Activated B cell treated with CpG ODN at 0.5 μM for 24 hours (primary cell): ENCODE measurements at regions not wholly inside any gene's neighbourhood (a gene's known extent, or its start where the extent isn't known, plus 50 kb on each side); places are given as distances from the start of the nearest gene placed in this dataset.

Experiments used
- ATAC-seq: fragments of 200-7000 bp; cut with Tn5 transposase; one replicate; pipeline ENCODE4 v1.10.0; 2021; ENCODE audit warnings: low read depth, mild to moderate bottlenecking, moderate library complexity
- CTCF ChIA-PET: fragments of 350-600 bp; sonication (Branson Sonifier 250); formaldehyde crosslinking; loops from one replicate; lab custom pipeline; 2021; ENCODE audit warnings: antibody characterized with exemption; lab: Charles Lee
- POLR2A ChIA-PET: fragments of 350-600 bp; sonication (Branson Sonifier 250); formaldehyde crosslinking; loops from one replicate; lab custom pipeline; 2021; ENCODE audit warnings: antibody characterized with exemption; lab: Charles Lee
- DNase-seq: peaks from one replicate; pipeline ENCODE4 v3.0.0; 2022
- H3K27ac Mint-ChIP-seq: one replicate; pipeline ENCODE4 v1.8.0; 2020; ENCODE audit warnings: mixed read lengths
- H3K27me3 Mint-ChIP-seq: one replicate; pipeline ENCODE4 v1.8.0; 2021; ENCODE audit warnings: mixed read lengths
- H3K36me3 Mint-ChIP-seq: one replicate; pipeline ENCODE4 v1.8.0; 2021; ENCODE audit warnings: low read depth, mixed read lengths
- H3K4me1 Mint-ChIP-seq: one replicate; pipeline ENCODE4 v1.8.0; 2021; ENCODE audit warnings: mixed read lengths
- H3K4me3 Mint-ChIP-seq: one replicate; pipeline ENCODE4 v1.8.0; 2020; ENCODE audit warnings: mild to moderate bottlenecking, mixed read lengths
- H3K9me3 Mint-ChIP-seq: one replicate; pipeline ENCODE4 v1.8.0; 2020; ENCODE audit warnings: mixed read lengths
- intact Hi-C: fragments of 100-400 bp; cut with micrococcal nuclease; formaldehyde crosslinking; loops from one replicate; pipeline ENCODE4 v1.15.1; 2024
- TF ChIP-seq, protein P1 (sequence below): fragments of 200-600 bp; IDR thresholded peaks from one replicate; pipeline ENCODE4 v1.8.0; 2022; ENCODE audit warnings: antibody characterized with exemption, mild to moderate bottlenecking

GRCh38 chr18:41216341-41217003 lies 738.6 kb upstream of the PIK3C3 start:
- CTCF ChIA-PET = no interaction called here
- no peak overlapping the region for H3K4me3 Mint-ChIP-seq
- DNase-seq = no peak
- no peaks in the 10 kb centered on the region for H3K36me3 Mint-ChIP-seq
- no peak overlapping the region for H3K27ac Mint-ChIP-seq
- H3K9me3 Mint-ChIP-seq = no peaks in the 10 kb centered on the region
- ATAC-seq = no peak
- H3K4me1 Mint-ChIP-seq = no peaks in the 10 kb centered on the region
- POLR2A ChIA-PET = no interaction called here
- TF ChIP-seq, protein P1, sequence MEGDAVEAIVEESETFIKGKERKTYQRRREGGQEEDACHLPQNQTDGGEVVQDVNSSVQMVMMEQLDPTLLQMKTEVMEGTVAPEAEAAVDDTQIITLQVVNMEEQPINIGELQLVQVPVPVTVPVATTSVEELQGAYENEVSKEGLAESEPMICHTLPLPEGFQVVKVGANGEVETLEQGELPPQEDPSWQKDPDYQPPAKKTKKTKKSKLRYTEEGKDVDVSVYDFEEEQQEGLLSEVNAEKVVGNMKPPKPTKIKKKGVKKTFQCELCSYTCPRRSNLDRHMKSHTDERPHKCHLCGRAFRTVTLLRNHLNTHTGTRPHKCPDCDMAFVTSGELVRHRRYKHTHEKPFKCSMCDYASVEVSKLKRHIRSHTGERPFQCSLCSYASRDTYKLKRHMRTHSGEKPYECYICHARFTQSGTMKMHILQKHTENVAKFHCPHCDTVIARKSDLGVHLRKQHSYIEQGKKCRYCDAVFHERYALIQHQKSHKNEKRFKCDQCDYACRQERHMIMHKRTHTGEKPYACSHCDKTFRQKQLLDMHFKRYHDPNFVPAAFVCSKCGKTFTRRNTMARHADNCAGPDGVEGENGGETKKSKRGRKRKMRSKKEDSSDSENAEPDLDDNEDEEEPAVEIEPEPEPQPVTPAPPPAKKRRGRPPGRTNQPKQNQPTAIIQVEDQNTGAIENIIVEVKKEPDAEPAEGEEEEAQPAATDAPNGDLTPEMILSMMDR = no peak
- intact Hi-C loops = no loop called here
- H3K27me3 Mint-ChIP-seq = no peaks in the 10 kb centered on the region

- no peaks in the 10 kb centered on the region for H3K4me1 Mint-ChIP-seq
Observed at GRCh38 chr18:41207706-41208105, 747.3 kb upstream of the PIK3C3 start.

DNA sequence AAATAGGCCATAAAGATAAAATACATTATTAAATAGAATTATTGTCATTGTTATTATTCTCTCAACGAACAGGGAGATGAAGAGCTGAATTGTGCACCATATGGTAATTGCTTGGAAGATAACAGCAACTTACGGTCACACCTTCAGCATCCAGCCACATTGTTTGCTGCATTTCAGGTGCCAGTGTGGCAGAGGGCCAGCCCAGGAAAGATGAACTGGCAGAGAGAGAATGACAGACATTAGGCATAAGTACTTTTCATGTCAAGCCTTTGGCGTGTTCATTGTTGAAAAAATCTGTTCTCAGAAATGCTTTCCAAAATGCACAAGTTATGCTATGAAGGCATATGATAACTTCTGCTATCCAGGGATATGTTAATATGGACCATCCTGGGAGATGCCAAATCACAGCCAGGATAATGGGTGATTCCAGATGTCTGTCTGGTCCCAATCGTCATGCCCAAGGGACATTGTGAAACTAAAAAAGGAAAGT lies 748.6 kb upstream of the PIK3C3 start:
- intact Hi-C loops = loop anchor here (10.0 kb wide), 1 partner anchor 62 kb away; no protein-coding TSS in a partner anchor
- DNase-seq (no peak), ATAC-seq (no peak)
- H3K27me3 Mint-ChIP-seq = no peaks in the 10 kb centered on the region
- no peak overlapping the region for H3K4me3 Mint-ChIP-seq
- POLR2A ChIA-PET = no interaction called here
- no peaks in the 10 kb centered on the region for H3K4me1 Mint-ChIP-seq
- CTCF ChIA-PET = no interaction called here
- H3K27ac Mint-ChIP-seq = no peak overlapping the region
- TF ChIP-seq, protein P1 = no peak
- no peaks in the 10 kb centered on the region for H3K36me3 Mint-ChIP-seq
- H3K9me3 Mint-ChIP-seq = peaks cover 8% of the 10 kb centered on the region

More at GRCh38 chr18:41207706-41208105, 747.3 kb upstream of the PIK3C3 start:
- intact Hi-C loops = loop anchor here (10.0 kb wide), 1 partner anchor 63 kb away; no protein-coding TSS in a partner anchor
- Mint-ChIP-seq H3K4me3 (no peak overlapping the region), H3K27me3 (no peaks in the 10 kb centered on the region), H3K27ac (no peak overlapping the region), H3K36me3 (no peaks in the 10 kb centered on the region), H3K9me3 (peaks cover 5% of the 10 kb centered on the region)
- TF ChIP-seq, protein P1 = no peak
- ATAC-seq (no peak), DNase-seq (no peak)
- ChIA-PET CTCF (no interaction called here), POLR2A (no interaction called here)

GRCh38 chr18:41199212-41199611 lies 755.8 kb upstream of the PIK3C3 start:
- Mint-ChIP-seq H3K27ac (no peak overlapping the region), H3K9me3 (peaks cover 13% of the 10 kb centered on the region), H3K36me3 (no peaks in the 10 kb centered on the region), H3K27me3 (no peaks in the 10 kb centered on the region), H3K4me3 (no peak overlapping the region), H3K4me1 (no peaks in the 10 kb centered on the region)
- ChIA-PET CTCF (no interaction called here), POLR2A (no interaction called here)
- TF ChIP-seq, protein P1 = no peak
- intact Hi-C loops = no loop called here
- no peak for DNase-seq
- no peak for ATAC-seq

- CTCF ChIA-PET = no interaction called here
- no peak for DNase-seq
- TF ChIP-seq, protein P1 = no peak
- Mint-ChIP-seq H3K4me3 (no peak overlapping the region), H3K27me3 (no peaks in the 10 kb centered on the region), H3K36me3 (no peaks in the 10 kb centered on the region), H3K4me1 (no peaks in the 10 kb centered on the region), H3K27ac (no peak overlapping the region), H3K9me3 (peaks cover 16% of the 10 kb centered on the region)
- intact Hi-C loops = no loop called here
- ATAC-seq = no peak
- POLR2A ChIA-PET = no interaction called here
Observed at GRCh38 chr18:41197967-41198366, 757.1 kb upstream of the PIK3C3 start.
